A172 (cell line): ENCODE measurements at regions not wholly inside any gene's neighbourhood (a gene's known extent, or its start where the extent isn't known, plus 50 kb on each side); places are given as distances from the start of the nearest gene placed in this dataset.

ENCODE experiments used
- DNase-seq: peaks from one replicate; pipeline ENCODE4 v3.0.0-alpha.2; 2015; ENCODE audit warnings: low spot score

DNA sequence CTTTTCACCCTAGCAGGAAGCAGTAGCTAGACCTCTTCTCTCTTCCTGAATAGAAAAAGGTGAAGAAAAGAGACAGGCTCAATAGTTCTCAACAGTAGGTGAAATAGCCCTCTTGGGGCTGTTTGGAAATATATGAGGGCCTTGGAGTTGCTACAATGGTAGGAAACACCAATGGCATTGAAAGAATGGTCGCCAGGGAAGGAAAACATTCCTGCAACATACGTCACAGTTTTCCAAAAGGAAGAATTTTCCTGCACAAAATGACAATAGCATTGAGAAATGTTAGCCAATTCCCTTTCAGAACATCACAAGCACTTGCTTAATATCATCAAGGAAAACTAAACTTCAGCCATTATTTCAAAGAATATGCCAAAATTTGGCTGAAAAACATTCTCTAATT lies 484.5 kb downstream of the IGSF11 start:
- DNase-seq = no peak

- no peak for DNase-seq
These were observed 484.1 kb downstream of the IGSF11 start for GRCh38 chr3:118550556-118550955.

GRCh38 chr3:118554148-118554838 lies 480.4 kb downstream of the IGSF11 start:
- no peak for DNase-seq

GRCh38 chr3:118556983-118557382 lies 477.7 kb downstream of the IGSF11 start:
- no peak for DNase-seq

DNA sequence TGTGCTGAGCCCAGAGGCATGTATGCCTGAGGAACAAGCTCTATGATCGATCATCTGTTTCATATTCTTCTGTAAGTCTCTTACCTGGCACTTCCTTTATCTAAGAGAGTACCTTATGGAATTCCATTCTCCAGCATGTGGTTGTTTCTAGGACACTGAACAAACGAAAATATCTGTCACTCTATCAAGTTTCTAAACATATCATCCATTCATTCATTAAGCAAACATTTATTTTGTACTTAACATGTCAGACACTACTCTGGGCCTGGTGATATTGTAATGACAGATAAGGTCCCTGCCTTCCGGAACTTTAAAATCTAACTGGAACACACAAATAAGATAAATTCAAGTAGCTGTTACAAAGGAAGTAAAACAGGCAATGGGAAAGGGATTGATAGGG lies 477.1 kb downstream of the IGSF11 start:
- DNase-seq = no peak

GRCh38 chr3:118559286-118559685 lies 475.4 kb downstream of the IGSF11 start:
- no peak for DNase-seq

GRCh38 chr3:118564800-118565199 lies 469.8 kb downstream of the IGSF11 start:
- no peak for DNase-seq

DNA sequence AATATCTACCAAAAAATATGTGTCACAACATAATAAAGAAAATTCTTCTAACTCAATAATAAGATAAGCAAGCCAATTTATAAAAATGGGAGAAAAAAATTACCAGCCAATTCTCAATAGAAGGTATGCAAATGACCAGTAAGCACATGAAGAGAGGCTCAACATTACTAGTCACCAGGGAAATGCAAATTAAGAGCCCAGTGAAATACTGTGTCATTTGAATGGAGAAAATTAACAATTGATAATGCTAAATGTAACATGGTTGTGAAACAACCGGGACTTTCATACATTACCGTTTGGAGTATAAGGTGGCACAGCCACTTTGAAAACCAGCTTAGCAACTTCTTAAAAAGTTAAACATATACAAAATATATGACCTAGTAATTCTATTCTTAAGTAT lies 460.7 kb downstream of the IGSF11 start:
- no peak for DNase-seq

GRCh38 chr3:118577055-118577777 lies 457.4 kb downstream of the IGSF11 start:
- no peak for DNase-seq

GRCh38 chr3:118578559-118578958 lies 456.1 kb downstream of the IGSF11 start:
- DNase-seq = no peak

DNA sequence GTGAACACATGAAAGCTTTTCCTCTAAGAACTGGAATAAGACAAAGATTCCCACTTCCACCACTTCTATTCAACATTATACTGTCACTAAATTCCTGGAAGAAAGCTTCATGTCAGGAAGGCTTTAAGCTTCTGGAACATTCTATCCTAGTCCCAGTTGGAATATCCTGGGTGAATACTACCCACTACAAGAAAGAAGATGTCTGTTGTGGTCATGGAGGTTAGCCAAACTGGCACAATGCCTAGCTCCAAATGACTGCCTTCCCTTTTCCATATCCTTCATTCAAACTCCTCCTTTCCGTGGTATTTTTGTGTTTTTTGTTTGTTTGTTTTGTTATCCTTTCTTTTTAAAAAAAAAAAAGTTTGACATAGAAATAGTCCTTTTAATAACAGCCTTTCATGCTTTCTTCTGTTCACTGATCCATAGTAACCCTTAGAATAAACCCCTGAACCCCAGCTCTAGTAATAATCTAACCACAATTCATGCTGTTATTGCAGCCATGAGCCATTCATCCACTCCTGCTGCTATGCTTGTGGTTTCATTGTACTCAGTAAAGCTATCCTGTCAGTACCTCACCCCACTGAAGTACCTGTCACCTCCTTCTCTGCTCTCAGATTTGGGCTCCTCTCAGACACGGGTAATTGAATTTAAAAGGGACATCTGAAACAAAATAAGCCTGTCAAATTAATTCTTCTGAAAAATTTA lies 447.5 kb downstream of the IGSF11 start:
- DNase-seq = no peak

DNA sequence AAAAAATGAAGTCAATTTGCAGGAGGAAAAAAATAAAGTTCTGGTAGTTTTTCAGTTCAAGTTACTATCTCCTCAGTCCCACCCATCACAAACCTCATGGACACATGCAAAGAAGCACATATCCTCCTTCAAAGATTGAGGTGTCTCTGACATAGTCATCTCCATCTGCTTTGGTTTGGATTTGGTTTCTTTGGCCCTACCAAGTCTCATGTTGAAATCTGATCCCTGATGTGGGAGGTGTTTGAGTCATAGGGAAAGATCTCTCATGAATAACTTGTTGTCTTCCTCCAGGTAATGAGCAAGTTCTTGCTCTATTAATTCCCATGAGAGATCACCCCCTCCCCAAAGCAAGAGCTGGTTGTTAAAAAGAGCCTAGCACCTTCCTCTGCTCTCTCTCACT lies 446.8 kb downstream of the IGSF11 start:
- DNase-seq = no peak

GRCh38 chr3:118593277-118593670 lies 441.4 kb downstream of the IGSF11 start:
- no peak for DNase-seq

DNA sequence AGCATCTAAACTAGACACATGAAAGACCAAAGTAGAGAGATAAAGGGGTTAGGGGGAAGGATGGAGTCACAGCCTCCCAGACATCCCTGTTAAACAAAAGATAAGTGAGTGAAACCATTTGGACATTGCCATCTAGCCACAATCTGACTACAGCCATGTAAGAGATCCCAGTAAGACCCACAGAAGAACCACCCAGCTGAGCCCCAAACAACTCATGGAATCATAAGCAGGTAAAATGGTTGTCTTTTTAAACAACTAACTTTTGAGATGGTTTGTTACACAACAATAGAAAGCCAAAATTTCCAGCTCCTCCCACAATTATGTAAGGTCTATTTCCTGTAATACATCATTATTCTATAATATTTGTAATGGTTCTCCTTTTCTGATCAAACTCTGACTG lies 437.5 kb downstream of the IGSF11 start:
- DNase-seq = no peak

DNA sequence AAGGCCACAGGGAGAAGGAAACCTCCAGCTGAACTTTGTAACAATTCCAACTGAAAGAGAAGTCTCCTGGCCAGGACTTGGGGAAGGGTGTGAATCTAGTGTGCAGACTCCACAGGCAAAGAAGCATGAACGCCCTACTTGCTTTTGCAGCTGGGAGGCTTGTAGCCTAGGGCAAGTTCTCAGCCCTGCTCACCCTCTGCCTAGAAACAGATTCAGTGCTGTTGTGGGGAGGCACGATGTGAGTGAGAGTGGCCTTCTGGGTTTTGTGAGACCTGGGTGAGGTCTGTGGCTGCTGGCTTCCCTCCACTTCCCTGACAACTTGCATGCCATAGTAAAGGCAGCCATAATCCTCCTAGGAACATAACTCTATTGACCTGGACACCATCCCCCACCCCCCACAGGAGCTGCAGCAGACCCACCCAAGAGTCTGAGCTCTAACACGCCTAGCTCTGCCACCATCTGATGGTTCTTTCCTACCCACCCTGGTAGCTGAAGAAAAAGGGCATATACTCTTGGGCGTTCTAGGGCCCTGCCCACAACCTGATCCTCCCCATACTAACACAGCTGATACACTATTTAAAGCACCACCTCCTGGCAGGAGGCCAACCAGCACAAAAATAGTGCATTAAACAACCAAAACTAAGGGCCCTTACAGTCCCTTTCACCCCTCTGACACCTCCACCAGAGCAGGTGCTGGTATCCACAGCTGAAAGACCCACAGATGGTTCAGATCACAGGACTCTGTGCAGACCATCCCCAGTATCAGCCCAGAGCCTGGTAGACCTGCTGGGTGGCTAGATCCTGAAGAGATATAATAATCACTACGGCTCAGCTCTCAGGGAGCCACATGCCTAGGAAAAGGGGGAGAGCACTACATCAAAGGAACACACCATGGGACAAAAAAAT lies 426.5 kb downstream of the IGSF11 start:
- DNase-seq = no peak

GRCh38 chr3:118618247-118619040 lies 416.2 kb downstream of the IGSF11 start:
- no peak for DNase-seq

GRCh38 chr3:118626453-118626852 lies 408.2 kb downstream of the IGSF11 start:
- no peak for DNase-seq

GRCh38 chr3:118628704-118629341 lies 405.8 kb downstream of the IGSF11 start:
- DNase-seq = peak; percentile 63

- no peak for DNase-seq
These were observed 404.8 kb downstream of the IGSF11 start for GRCh38 chr3:118629821-118630220.

DNA sequence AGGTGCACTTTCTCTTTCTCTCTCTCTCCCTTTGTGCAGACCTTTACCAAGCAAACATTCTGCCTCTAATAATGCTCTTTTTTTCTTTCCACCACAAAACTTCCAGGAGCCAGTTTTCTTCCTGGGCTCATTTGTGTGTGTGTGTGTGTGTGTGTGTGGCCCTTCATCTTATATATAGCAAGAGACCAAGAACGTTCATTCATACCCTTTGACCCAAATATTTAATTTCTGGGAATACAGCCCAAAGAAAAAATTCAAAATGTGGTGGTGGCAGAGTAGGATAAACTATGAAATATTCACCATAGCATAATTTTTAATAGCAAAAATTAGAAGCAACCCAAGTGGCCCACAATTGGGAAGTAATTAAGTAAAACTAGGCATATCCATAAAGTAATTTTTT lies 398.9 kb downstream of the IGSF11 start:
- no peak for DNase-seq

GRCh38 chr3:118636841-118637240 lies 397.8 kb downstream of the IGSF11 start:
- DNase-seq = no peak
